ENCODE measurements at regions not wholly inside any gene's neighbourhood (a gene's known extent, or its start where the extent isn't known, plus 50 kb on each side); places are given as distances from the start of the nearest gene placed in this dataset.

GRCh38 chr5:121018004-121018403 is 553.9 kb downstream of the PRR16 start:
- Histone ChIP-seq H3K9me3 (no peaks in the 10 kb centered on the region), H3K27me3 (no peaks in the 10 kb centered on the region), H3K4me1 (no peaks in the 10 kb centered on the region), H3K4me3 (no peak overlapping the region), H3K27ac (no peak overlapping the region), H3K36me3 (no peaks in the 10 kb centered on the region)
- 83 to 85% methylated on average over 5 of the region's 5 CpGs for WGBS, 2 donors (ENCODE audit: low coverage in 1 of 2)
- in situ Hi-C loops (cut with MboI; ENCODE audit: low pct_ligation_motif_present in 1 of 4, low pct_unique_long_range_greater_than_20kb in 1 of 4, low sequenced_read_pairs in 3 of 4) (no loop called here), intact Hi-C loops (cut with DNase I; ENCODE audit: low total_unique reads) (no loop called here)
- TF ChIP-seq POLR2AphosphoS5 (IDR thresholded peaks at IDR 0.05) = no peak
- TF ChIP-seq CTCF (IDR thresholded peaks at IDR 0.05) = no peak
- TF ChIP-seq EP300 (IDR thresholded peaks at IDR 0.05; ENCODE audit: low read depth) = no peak
- no peak for TF ChIP-seq POLR2A (IDR thresholded peaks at IDR 0.05)
- DNase-seq = no peak

GRCh38 chr5:121019106-121019505 is 555.0 kb downstream of the PRR16 start:
- Histone ChIP-seq H3K4me3 (no peak overlapping the region), H3K27me3 (no peaks in the 10 kb centered on the region), H3K4me1 (no peaks in the 10 kb centered on the region), H3K27ac (no peak overlapping the region), H3K9me3 (no peaks in the 10 kb centered on the region), H3K36me3 (no peaks in the 10 kb centered on the region)
- DNase-seq = no peak
- TF ChIP-seq POLR2A (IDR thresholded peaks at IDR 0.05) = no peak
- no peak for TF ChIP-seq POLR2AphosphoS5 (IDR thresholded peaks at IDR 0.05)
- no peak for TF ChIP-seq CTCF (IDR thresholded peaks at IDR 0.05)
- no peak for TF ChIP-seq EP300 (IDR thresholded peaks at IDR 0.05; ENCODE audit: low read depth)
- intact Hi-C loops (cut with DNase I; ENCODE audit: low total_unique reads) (no loop called here), in situ Hi-C loops (cut with MboI; ENCODE audit: low pct_ligation_motif_present in 1 of 4, low pct_unique_long_range_greater_than_20kb in 1 of 4, low sequenced_read_pairs in 3 of 4) (no loop called here)

- no peaks in the 10 kb centered on the region for H3K27me3 ChIP-seq
- intact Hi-C loops (cut with DNase I; ENCODE audit: low total_unique reads) (no loop called here), in situ Hi-C loops (cut with MboI; ENCODE audit: low pct_ligation_motif_present in 1 of 4, low pct_unique_long_range_greater_than_20kb in 1 of 4, low sequenced_read_pairs in 3 of 4) (no loop called here)
- no peak overlapping the region for H3K4me3 ChIP-seq
- H3K4me1 ChIP-seq = no peaks in the 10 kb centered on the region
- TF ChIP-seq POLR2A (IDR thresholded peaks at IDR 0.05) (no peak), CTCF (IDR thresholded peaks at IDR 0.05) (no peak), POLR2AphosphoS5 (IDR thresholded peaks at IDR 0.05) (no peak), EP300 (IDR thresholded peaks at IDR 0.05; ENCODE audit: low read depth) (no peak)
- no peaks in the 10 kb centered on the region for H3K36me3 ChIP-seq
- H3K27ac ChIP-seq = no peak overlapping the region
- WGBS, 2 donors (ENCODE audit: low coverage in 1 of 2) = 50 to 58% methylated on average over 2 of the region's 2 CpGs
- DNase-seq = no peak
- H3K9me3 ChIP-seq = no peaks in the 10 kb centered on the region
Observed at GRCh38 chr5:121019734-121020133, 555.6 kb downstream of the PRR16 start.

- no peaks in the 10 kb centered on the region for H3K27me3 ChIP-seq
- no peak for TF ChIP-seq EP300 (IDR thresholded peaks at IDR 0.05; ENCODE audit: low read depth)
- no peak for TF ChIP-seq POLR2A (IDR thresholded peaks at IDR 0.05)
- TF ChIP-seq POLR2AphosphoS5 (IDR thresholded peaks at IDR 0.05) = no peak
- TF ChIP-seq CTCF (IDR thresholded peaks at IDR 0.05) = no peak
- 69 to 74% methylated on average over 5 of the region's 5 CpGs for WGBS, 2 donors (ENCODE audit: low coverage in 1 of 2)
- intact Hi-C loops (cut with DNase I; ENCODE audit: low total_unique reads) = no loop called here
- DNase-seq = no peak
- no peak overlapping the region for H3K27ac ChIP-seq
- H3K9me3 ChIP-seq = no peaks in the 10 kb centered on the region
- H3K4me3 ChIP-seq = no peak overlapping the region
- no peaks in the 10 kb centered on the region for H3K4me1 ChIP-seq
- in situ Hi-C loops (cut with MboI; ENCODE audit: low pct_ligation_motif_present in 1 of 4, low pct_unique_long_range_greater_than_20kb in 1 of 4, low sequenced_read_pairs in 3 of 4) = no loop called here
- H3K36me3 ChIP-seq = no peaks in the 10 kb centered on the region
Observed at GRCh38 chr5:121021681-121022080, 557.6 kb downstream of the PRR16 start.

All from transverse colon (tissue), 4 donors.